ENCODE measurements at regions not wholly inside any gene's neighbourhood (a gene's known extent, or its start where the extent isn't known, plus 50 kb on each side); places are given as distances from the start of the nearest gene placed in this dataset.
"Not testable (repeated sequence)": the region's sequence is repeated elsewhere in the genome, so short reads cannot be mapped to it uniquely, and the experiment has no call there.

- no peak for DNase-seq
Observed at GRCh38 chr9:29511680-29512079, 1938.4 kb upstream of the C9orf72 start.

GRCh38 chr9:29514336-29514735 lies 1941.1 kb upstream of the C9orf72 start:
- DNase-seq, result no peak

- DNase-seq, result no peak
Observed at GRCh38 chr9:29514862-29515261, 1941.6 kb upstream of the C9orf72 start.

- no peak for DNase-seq
Observed at GRCh38 chr9:29548436-29548835, 1975.2 kb upstream of the C9orf72 start.

DNA sequence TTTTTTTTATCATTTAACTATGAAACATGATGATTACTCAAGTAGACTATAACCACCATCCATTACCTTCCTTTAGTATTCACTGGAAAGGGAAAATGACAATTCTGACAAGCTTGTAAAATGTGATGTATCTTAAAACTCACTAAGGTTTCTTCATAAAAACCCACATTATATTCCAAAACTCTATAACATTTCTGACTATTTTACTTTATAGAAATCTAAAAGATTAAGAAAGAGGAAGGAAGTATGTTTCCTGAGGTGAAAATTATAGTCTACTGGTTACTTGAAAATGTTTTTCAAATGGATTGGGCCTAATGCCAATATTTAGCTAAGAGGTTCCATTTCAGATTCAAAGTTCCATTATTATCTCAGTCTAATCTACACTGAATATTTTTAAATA lies 1982.2 kb upstream of the C9orf72 start:
- DNase-seq, result no peak

- no peak for DNase-seq
Observed at GRCh38 chr9:29556317-29556716, 1983.0 kb upstream of the C9orf72 start.

DNA sequence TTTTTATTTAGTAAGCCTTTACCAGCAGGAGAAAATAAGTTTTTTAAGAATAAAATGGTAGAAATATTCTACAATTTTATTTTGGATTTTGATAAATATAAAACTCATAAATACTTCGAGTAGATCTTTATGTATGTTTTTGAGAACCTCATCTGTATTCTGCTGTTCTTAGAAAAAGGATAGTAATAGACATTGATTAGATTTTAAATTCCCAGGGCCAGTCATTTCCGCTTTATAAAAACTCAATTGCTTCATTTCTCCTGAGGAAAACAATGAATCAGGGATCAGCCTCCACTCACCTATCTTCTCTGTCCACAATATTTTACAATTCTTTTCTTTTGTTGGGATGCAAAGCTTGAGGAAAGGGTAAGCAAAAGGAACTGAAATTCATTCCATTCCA lies 1983.5 kb upstream of the C9orf72 start:
- DNase-seq, result no peak

DNA sequence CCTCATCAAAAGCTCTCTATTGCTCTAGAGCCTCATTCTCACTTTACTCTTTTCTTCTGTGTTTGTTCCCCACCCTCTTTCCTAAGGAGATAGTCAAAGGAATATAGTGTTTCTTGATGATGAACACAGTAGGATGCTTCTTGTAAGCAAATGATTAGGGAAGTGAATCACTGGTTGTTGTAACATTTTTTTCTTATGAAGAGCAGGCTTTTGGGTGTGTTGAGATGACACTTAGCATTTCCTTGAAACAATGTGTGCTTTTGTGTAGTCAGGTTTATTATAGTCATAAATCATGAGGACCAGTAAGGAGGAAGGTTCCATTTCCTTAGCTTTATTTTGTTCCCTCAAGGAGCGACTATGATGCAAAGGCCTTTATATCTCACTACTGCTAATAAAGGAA lies 1991.3 kb upstream of the C9orf72 start:
- no peak for DNase-seq

DNA sequence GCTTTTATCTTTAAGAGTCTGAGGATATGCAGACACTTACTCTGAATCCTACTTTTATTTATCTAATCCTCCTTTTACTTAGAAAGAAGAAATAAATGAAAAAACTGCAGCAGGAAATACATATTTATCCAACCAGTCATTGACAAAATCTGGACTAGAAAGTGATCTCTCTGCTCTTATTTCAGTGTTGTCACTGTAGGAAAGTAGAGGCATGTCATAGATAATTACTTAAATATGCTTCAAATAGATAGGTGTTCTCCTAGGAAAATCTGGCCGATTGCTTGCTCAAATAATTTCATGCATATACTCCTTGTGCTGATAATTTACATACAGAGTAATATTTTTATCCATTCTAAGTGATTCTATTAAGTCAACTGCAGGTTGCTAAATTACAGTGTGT lies 2001.9 kb upstream of the C9orf72 start:
- no peak for DNase-seq

DNA sequence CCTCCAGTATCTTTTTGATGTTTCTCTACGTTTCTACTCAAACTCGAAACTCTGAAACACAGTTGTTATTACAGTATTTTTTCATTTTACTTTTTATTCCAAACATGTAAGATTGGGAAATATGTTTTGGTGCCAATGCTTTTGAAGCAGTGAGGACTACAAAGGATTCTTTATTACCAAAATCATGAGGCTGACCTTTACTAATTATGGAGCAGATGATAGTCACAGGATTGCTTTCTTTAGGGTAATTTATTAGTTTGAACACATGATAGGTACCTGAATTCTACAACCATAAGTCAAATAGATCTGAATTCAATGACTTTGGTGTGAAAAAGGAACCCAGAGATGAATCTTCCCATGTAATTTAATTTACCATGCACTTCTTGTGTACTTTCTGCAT lies 2015.1 kb upstream of the C9orf72 start:
- DNase-seq, result no peak

DNA sequence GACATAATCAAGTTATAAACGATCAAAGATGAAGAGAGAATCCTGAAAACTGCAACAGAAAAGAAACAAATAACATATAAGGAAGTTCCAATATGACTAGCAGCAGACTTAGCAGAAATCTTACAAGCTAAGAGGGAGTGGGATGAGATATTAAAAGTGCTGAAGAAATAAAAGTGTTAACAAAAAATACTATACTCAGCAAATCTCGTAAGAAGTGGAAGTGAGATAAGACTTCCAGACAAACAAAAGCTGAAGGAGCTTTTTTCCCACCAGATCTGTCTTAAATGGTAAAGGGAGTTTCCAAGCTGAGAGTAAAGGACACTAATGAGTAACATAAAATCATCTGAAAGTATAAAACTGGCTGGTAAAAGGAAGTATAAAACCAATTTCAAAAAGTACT lies 2036.0 kb upstream of the C9orf72 start:
- no peak for DNase-seq

- DNase-seq, result no peak
Observed at GRCh38 chr9:29613773-29614172, 2040.5 kb upstream of the C9orf72 start.

- DNase-seq, result no peak
Observed at GRCh38 chr9:29616844-29617243, 2043.6 kb upstream of the C9orf72 start.

DNA sequence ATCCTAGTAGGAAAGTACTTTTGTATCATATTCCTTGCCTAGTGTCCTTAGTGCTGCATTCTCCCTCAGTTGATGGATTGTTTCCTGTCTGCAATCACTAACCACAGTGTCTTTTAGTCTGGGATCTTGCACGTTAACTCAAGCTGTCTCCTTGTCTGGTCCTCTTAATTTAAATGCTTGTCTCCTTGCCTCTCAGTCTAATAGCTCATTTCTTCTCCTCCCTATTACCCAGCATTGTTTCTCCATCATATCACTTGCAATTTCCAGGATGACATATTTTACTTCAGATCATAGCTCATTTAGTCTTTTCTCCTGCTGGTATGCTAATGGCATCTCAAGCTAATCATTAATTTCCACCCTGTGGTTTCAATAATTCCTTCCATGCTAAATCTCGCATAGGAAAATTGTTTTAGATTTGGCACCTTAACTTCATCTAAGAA lies 2052.0 kb upstream of the C9orf72 start:
- DNase-seq, result no peak

- DNase-seq, result no peak
Observed at GRCh38 chr9:29625931-29626330, 2052.7 kb upstream of the C9orf72 start.

DNA sequence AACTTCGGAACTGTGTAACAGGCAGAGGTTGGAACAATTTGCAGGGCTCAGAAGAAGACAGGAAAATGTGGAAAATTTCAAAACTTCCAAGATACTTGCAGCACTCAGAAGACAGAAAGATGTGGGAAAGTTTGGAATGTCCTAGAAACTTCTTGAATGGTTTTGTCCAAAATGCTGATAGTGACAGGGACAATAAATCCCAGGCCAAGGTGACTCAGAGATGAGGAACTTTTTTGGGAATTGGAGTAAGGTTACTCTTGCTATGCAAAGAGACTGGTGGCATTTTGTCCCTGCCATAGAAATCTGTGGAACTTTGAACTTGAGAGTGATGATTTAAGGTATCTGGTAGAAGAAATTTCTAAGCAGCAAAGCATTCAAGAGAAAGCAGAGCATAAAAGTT lies 2055.6 kb upstream of the C9orf72 start:
- not testable (repeated sequence) for DNase-seq

DNA sequence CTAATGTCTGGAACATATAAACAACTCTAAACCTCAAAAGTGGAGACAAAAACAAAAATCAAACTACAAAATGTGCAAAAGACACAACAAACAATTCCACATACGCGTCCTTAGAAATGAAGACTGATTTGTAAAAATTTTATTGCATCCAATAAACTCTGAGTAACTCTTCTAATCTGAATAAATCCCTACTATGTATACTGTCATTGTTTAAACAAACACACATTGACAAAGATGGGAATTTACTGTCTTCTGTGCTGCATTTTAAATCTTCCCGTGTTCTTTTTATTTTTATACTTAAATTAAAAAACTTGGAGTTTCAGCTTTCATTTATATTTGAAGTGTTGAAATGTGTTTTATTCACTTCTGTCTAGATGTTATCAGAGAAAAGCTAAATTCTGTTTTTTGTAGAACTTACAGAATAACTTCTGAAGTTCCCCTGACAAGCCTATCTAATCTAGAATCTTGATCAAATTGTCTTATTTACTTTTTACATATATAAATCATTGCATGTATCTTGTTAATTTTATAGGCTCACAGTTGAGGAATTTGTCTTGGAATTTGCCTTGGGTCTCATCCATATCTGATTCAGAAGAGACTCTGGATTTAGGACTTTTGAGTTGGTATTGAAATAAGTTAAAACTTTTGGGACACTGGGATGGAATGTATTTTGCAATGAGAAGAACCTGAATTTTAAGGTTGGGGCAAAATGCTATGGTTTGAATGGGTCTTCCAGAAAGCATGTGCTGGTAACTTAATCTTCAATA lies 2064.4 kb upstream of the C9orf72 start:
- no peak for DNase-seq

- no peak for DNase-seq
Observed at GRCh38 chr9:29640507-29640906, 2067.2 kb upstream of the C9orf72 start.

- DNase-seq, result no peak
Observed at GRCh38 chr9:29644514-29644913, 2071.2 kb upstream of the C9orf72 start.

- DNase-seq, result no peak
Observed at GRCh38 chr9:29647451-29647850, 2074.2 kb upstream of the C9orf72 start.

- no peak for DNase-seq
Observed at GRCh38 chr9:29648132-29648531, 2074.9 kb upstream of the C9orf72 start.

DNA sequence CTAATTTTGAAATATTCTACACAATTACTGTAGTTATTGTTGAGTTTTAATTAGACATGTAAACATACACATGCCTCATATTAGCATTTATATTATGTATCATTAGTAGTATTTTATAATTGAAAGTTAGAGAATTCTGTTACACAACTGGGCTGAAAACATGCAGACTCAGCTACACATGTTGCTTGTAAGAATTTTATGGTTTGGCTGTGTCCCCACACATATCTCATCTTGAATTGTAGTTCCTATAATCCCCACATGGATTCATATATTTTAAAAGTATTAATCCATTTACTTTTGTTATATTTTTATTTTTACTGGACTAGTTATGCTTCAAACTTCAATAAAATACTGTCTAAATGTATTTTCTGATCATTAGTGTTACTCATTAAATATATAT lies 2075.3 kb upstream of the C9orf72 start:
- no peak for DNase-seq

- DNase-seq, result no peak
Observed at GRCh38 chr9:29656641-29657406, 2083.5 kb upstream of the C9orf72 start.

DNA sequence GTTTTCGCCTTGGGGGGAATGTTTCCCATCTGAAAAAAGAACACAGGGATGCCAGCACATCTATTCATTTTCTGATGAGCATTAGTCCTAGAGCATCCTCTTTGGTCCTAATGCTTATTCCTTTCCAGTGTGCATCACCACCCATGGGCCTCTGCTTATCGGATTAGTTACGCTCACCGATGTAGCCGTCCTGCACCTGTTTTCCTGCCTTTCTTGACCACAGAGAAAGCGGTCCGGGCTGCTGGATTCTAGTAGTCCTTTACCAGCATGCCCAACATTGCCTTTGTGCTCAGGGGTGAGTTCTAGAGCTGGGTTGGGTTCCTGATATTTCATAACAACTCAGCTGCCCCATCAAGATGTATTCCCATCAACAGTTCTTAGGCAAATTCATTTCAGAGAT lies 2084.5 kb upstream of the C9orf72 start:
- DNase-seq, result no peak

DNA sequence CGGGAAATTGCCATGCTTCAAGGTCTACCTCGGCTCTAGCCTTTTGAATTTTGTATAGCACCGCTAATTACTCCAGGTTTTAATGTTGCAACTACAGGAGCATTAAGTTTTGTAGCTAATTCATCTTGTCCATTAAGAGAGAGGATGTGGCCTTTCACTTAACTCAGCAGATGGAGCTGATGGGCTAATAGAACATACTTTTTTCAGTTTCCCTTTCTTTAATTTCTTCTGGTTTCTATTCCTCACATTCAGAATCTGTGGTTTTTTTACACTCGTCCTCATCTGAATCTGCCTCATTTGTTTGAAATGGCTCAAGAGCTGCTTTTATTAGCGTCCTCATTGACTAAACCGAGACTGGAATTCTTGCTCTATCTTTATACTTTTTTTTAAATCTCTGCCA lies 2085.7 kb upstream of the C9orf72 start:
- no peak for DNase-seq
